ENCODE measurements at regions not wholly inside any gene's neighbourhood (a gene's known extent, or its start where the extent isn't known, plus 50 kb on each side); places are given as distances from the start of the nearest gene placed in this dataset.
"Not testable (repeated sequence)": the region's sequence is repeated elsewhere in the genome, so short reads cannot be mapped to it uniquely, and the experiment has no call there.

DNA sequence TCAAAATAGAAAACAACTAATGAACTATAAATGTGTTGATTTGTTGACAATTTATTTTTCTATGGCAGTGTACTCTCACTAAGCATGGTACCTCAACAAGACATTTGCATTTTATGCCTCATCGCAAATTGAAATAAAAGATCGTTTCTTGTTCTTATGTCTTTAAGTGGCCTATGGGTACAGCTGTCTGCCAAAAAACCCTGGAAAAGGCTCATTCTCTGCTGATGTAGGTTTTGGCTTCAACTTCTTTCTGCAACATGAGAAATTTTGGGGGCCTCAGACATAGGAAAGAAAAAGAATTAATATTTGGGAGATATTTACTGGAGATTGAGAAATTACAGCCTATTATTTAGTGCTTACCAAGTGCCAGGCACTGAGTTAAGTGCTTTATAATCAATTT, 205.1 kb upstream of the DPP10 start:
- no peak for DNase-seq (ENCODE audit: low read depth, low spot score)
- H3K27ac ChIP-seq, result no peak overlapping the region

DNA sequence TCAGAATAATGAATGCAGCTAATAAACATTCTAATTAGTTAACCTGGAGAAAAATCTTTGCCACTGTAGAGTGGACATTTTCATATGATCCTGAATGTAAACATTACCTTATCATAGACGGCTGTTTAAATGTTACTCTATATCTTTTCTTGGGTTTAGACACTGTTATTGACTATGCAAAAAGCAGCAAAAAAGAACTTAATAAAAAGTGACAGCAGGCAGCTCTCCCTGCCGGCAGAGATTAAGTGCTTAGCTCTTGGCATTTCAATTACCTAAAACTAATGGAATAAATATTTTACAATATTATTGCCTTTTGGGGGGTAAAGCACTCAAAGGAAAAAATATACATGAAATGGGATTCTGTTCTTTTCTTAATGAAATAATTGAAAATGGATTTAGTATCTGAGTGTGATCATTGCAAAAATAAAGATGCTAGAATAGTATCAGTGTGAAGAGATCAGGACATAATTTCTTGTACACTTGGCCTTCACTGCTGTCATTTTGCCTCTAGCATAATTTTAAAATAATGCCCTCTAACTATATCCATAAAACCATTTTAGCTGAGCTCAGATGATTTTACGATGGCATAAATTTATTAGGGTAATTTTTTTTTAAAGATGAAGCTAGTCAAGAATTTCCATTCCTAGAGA, 203.4 kb upstream of the DPP10 start:
- DNase-seq (ENCODE audit: low read depth, low spot score), result no peak
- H3K27ac ChIP-seq, result no peak overlapping the region

DNA sequence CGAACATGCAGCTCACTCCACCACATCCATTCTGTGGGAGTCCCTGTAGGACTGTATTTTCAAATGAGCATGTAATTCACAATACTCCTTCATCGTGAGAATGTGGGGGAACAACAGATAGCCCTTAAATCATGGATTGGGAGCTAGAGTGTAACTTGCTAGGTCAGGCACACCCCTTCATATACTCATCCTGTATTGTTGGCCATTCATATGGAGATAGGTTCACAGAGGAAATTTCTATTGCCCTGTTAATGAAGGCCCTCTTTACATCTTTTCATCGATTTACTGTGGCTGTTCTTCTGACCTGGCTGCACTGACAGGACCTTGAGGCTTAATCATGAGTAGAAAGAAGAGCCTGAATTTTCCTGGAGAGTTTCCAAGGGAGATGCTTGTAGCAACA, 193.8 kb upstream of the DPP10 start:
- no peak for DNase-seq (ENCODE audit: low read depth, low spot score)
- H3K27ac ChIP-seq, result no peak overlapping the region

DNA sequence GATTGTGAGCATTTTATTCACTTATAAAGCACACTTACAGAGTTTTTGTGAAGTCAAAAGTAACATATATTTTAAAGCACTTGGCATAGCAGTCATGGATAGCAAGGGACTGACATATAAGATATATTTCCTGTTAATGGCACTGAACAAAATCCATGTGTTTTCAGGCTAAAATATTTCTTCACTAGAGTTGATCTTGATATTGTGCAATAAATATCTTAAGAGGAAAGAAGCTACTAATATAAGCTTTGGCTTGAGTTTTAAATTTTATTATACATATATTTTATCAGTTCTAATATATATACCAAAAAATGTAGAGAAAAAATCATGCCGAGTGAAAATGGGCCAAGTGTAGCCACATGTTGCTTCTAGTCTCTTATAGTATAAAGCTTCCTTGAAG, 189.7 kb upstream of the DPP10 start:
- no peak overlapping the region for H3K27ac ChIP-seq

DNA sequence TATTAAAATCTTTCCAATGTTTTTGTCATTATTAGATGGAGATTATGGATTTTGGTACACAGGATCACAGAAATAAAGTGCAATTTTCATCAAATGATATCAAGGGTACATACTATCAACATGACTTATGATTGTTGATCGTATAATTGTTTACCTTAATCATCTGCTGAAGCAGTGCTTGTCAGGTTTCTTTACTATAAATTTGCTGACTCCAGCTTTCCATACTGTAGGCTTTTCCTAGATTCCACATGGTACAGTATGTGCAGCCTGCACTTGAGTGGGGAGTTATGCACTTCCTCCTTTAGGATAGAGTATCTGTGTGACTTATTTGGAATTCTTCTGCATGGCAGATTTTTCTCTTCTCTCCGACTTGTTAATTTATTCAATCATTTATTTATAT, 187.6 kb upstream of the DPP10 start:
- no peak overlapping the region for H3K27ac ChIP-seq
- no peak for DNase-seq (ENCODE audit: low read depth, low spot score)

More for the DNA sequence above, 189.7 kb upstream of the DPP10 start:
- DNase-seq (ENCODE audit: low read depth, low spot score), result no peak

DNA sequence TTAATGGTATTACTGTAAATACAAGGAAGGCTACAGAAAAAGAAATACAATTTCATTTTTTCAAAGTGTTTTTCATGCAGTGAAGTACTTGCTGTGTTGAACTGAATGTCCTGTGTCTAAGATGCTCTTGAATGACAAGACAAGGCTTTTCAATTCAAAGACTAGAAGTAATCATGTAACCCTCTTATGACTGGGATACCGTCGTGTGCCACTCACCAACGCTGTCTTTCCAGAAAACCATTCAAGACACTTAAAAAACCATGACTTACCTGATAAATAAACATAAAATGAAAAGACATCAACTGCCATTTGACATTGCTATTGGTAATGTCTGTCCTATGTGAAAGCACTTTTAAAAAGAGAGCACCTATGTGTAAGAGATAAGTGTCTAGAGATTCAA, 183.1 kb upstream of the DPP10 start:
- H3K27ac ChIP-seq, result no peak overlapping the region
- no peak for DNase-seq (ENCODE audit: low read depth, low spot score)

DNA sequence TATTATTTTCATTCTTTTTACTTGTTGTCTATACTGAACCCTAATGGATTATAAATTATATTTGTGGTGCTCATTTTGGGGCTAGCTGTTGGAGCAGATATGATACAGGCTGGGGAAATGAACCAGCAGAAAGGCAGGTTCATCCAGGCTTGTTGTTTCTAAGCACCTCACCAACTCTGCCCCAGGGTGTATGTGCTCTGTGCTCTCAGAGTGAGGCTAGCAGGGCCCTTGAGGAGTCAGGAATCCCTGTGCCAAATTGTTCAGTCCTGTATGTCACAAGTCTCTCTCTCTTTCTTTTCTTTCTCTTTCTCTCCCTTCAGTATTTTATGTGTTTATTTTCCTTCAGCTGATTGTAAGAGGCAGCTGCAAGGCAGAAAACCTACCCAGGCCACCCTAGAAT, 181.1 kb upstream of the DPP10 start:
- no peak for DNase-seq (ENCODE audit: low read depth, low spot score)
- no peak overlapping the region for H3K27ac ChIP-seq

DNA sequence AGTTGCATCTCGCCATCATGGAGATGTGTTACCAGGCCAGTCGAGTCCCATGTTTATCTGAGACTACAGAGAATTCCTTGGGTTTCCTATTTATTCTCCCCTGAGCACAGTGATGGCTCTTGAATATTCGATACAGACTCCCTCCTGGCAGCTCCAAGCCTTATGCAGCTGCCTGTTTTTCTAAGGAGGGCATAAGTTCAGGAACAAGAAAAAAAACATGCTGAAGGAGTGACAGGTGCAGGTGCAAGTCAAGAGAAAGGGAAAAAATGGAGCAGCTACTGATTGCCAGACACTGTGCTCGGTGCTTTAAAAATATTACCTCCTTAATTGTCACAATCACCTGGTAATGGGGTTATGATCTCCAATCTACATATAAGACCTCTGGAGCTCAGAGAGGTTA, 177.2 kb upstream of the DPP10 start:
- H3K27ac ChIP-seq, result no peak overlapping the region
- DNase-seq (ENCODE audit: low read depth, low spot score), result no peak

DNA sequence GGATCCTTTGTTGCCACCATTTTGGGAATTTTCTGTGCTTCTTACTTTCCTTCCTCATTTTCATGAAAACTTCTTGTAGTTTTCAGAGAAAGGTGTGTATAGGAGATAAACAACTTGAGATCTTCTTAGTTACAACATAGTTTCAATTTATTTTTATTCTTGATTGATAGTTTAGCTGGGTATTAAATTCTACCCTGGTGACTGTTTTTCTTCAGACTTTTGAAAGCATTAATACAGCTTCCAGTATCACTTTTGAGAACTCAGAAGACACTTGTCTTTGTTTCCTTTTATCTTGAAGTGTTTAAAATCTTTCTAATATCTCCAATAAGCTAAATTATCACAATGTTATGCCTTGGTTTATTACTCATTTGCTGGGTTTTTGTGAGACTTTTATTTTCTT, 167.5 kb upstream of the DPP10 start:
- no peak overlapping the region for H3K27ac ChIP-seq
- no peak for DNase-seq (ENCODE audit: low read depth, low spot score)

DNA sequence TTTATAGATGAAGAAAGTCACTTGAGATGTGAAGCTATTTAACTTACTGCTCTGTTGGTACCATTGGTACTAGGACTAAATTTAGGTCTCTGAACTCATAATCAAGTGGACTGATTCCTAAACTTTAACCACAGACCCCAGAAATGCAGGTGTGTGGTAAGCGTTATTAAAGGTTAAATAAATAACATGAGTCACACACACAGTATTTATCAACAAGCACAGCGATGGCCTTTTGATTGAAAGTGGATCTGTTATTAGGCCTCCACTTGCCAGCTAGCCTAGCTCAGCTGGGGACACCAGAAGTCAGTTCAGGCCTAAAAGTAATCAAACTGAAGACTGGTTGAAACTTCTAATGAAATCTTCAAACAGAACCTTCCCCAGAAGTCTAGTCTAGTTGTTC, 161.3 kb upstream of the DPP10 start:
- no peak overlapping the region for H3K27ac ChIP-seq
- DNase-seq (ENCODE audit: low read depth, low spot score), result no peak

DNA sequence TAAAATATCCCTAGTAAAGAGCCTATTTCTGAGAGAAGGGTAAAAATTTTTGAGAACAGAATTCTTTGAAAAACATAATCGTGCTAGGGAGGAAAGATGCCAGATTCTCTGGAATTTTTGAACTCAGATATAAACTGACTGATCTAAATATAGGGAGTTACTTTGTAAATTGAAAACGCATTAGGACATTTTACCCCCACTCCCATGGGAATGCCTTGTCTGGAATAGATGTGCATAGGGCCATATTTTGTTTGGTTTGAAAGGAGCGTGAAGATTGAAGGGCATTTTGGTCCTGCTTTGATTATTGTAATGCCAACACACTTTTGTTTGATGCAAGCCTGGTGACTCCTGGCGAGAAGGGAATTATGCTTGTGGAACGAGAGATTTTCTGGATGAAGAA, 158.7 kb upstream of the DPP10 start:
- no peak for DNase-seq (ENCODE audit: low read depth, low spot score)

DNA sequence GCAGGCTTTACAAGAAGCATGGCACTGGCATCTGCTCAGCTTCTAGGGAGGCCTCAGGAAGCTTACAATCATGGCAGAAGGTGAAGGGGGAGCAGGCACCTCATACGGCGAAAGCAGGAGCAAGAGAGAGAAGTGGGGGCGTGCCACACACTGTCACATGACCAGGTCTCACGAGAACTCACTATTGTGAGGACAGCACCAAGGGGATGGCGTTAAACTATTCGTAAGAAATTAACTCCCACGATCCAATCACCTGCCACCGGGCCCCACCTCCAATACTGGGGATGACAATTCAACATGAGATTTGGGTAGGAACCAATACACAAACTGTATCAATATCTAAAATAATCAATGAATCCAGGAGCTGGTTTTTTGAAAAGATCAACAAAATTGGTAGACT, 156.0 kb upstream of the DPP10 start:
- no peak for DNase-seq (ENCODE audit: low read depth, low spot score)
- no peak overlapping the region for H3K27ac ChIP-seq

More for the DNA sequence above, 158.7 kb upstream of the DPP10 start:
- no peak overlapping the region for H3K27ac ChIP-seq

DNA sequence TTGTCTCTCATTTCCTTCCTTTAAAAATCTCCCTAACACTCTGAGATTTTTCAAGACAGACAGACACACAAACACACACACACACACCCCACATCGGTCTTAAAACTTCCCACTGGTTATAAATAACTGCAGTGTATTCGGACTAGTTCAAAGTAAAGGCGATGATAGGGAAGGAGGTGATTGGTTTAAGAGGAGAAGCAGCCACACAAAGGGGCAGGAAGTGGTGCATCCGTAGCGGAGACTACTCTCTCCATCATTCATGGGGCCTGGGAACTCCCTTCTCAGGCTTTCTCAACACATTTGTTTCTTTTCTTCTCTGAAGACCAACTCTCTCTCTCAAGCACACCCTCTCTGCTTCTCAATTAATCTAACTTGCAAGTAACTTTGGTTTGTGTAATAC, 149.1 kb upstream of the DPP10 start:
- DNase-seq (ENCODE audit: low read depth, low spot score), result no peak

DNA sequence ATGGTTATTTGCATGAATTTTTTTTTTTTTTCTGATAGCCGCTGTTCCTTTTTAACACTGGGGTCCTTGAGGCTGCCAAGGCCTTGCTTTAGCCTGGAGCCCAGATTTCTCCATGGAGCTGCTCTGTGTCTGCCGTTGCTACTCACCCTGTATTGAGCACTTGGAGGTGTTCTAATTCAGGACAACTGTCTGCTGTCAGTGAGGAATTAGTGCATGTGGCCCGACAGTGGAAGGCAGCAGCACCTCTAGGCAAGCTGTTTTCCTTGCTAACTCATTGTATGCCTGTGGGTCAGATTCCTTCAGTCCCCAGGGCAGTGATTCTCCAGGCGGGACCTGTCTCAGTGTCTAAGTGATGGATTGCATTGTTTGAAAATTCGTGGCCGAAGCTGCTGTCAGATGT, 147.7 kb upstream of the DPP10 start:
- no peak for DNase-seq (ENCODE audit: low read depth, low spot score)
- no peak overlapping the region for H3K27ac ChIP-seq

More for the DNA sequence above, 149.1 kb upstream of the DPP10 start:
- no peak overlapping the region for H3K27ac ChIP-seq

DNA sequence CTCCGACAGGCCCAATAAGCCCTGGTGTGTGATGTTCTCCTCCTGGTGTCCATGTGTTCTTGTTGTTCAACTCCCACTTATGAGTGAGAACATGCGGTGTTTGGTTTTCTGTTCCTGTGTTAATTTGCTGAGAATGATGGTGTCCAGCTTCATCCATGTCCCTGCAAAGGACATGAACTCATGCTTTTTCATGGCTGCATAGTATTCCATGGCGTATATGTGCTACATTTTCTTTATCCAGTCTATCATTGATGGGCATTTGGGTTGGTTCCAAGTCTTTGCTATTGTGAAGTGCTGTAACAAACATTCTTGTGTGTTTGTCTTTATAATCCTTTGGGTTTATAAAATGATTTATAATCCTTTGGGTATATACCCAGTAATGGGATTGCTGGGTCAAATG, 142.1 kb upstream of the DPP10 start:
- not testable (repeated sequence) for H3K27ac ChIP-seq

DNA sequence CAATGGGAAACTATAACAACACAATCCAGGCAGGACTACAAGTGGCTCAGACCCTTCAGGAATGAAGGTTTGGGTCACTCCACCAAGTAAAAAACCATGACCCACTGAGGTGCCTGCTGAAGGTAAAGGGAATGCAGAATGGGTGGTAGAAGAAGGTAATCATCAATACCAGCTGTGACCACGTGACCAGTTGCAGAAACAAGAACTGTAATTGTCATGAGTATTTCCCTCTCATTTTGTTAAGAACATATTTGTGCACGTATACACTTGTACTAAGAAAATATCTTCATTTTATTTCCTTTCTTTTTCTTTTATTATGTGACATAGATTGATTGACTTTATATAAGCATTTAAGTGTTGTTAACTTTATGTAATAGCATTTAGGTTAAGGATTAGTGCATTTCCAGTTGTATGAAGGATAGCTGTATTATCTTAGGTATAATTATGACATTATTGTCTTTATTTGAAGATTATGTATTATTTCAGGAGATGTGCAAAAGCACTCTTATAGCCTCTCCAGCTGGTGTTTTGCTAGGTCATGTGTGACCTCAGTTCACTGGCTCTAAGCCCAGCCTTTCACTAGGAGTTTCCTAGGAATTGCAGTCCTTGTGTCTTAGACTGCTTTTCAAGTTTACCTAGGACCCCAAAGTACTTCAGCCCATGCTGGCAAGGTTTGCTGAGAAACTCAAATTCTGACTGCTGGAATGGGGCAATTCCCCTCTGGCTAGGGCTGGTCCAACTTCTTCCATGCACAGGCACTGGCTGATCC, 125.7 kb upstream of the DPP10 start:
- DNase-seq (ENCODE audit: low read depth, low spot score), result no peak
- no peak overlapping the region for H3K27ac ChIP-seq

More for the DNA sequence above, 142.1 kb upstream of the DPP10 start:
- not testable (repeated sequence) for DNase-seq (ENCODE audit: low read depth, low spot score)

DNA sequence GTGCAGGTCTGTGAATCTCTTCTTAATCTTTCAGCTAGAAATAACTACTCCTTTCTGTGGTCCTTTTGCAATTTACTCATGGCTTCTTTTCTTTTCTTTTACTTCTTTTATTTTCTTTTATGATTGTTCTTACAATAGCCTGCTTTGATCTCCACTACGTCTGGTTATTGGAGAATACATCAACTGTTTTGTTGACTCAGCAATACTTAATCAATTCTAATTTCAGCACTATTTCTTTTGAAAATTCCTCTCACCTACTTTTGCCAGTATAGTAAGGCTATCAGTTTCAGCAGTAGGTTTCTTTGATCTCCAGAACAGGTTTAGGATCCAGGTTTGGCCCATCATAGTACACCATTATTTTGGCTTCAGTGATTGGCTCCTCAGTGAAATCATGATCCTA, 111.8 kb upstream of the DPP10 start:
- no peak overlapping the region for H3K27ac ChIP-seq
- DNase-seq (ENCODE audit: low read depth, low spot score), result no peak

DNA sequence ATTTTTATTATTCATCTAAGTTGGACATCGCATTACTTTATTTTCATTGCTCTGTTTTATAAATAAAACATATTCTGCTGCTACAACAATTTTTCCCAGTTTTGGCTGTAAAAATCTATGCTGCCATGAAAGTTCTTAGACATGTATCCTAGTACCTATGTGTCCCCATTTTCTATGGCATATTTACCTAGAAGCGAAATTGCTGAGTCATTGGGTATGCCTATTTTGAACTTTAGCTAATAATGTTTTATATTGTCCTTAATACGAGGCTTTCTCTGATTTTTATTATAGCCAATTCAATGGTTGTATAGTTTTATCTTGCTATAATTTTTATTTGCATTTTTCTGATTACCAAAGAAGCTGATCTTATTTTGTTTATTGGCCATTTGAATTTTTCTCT, 110.5 kb upstream of the DPP10 start:
- H3K27ac ChIP-seq, result no peak overlapping the region
- DNase-seq (ENCODE audit: low read depth, low spot score), result no peak

DNA sequence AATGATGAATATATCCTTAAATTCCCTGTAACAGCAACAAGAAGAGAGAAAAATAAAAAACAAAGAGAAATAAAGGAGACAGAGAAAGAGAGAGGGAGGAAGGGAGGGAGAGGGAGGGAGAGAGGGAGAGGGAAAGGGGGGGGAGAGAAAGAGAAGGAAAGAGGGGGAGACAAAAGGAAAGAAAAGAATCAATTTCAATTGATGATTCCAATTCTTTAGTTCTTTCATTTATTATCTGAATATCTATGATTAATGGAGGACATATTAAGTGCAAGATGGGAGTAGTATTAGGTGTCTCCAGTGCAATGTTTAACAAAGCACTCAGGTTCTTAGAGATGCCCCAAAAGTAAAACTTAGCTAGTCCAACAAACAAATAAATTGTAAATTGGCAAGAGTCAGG, 97.2 kb upstream of the DPP10 start:
- no peak overlapping the region for H3K27ac ChIP-seq
- no peak for DNase-seq (ENCODE audit: low read depth, low spot score)

DNA sequence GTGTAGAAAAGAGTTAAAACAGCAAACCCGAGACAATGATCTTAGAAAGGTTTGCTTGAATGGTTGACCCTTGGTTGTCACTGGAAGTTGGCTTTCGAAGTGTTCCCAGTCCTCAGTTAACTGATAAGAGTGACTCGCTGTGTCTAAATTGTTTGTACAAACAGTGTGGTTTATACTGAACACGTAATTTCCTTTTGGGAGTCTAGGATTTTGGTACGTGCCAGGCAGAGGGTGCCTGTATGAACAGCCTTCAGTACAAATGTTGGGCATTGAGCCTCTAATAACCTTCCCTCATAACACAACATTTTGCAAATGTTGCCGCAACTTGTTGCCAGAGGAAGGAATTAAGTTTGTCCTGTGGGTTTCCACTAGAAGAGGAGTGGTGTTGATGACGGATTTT, 95.8 kb upstream of the DPP10 start:
- no peak overlapping the region for H3K27ac ChIP-seq
- DNase-seq (ENCODE audit: low read depth, low spot score), result no peak

DNA sequence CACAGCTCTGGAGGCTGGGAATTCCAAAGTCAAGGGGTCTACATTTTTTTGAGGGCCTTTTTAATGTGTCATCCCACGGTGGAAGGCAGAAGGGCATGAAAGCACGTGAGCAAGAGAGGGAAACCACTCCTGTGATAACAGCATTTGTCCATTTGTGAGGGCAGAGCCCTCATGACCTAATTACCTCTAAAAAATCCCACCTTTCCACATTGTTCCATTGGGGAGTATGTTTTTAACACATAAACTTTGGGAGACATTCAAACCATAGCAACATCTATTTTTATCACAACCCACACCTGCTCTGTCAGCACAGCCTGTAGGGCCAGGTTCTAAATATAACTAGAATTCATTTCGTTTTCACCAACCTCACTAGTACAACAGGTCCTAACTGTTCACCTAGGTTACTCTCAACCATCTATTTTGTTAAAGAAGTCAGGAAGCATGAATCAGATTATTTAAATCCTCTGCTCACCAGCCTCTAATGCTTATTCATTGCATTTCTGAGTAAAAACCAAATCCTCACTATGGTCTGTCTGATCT, 92.2 kb upstream of the DPP10 start:
- DNase-seq (ENCODE audit: low read depth, low spot score), result no peak
- H3K27ac ChIP-seq, result no peak overlapping the region

DNA sequence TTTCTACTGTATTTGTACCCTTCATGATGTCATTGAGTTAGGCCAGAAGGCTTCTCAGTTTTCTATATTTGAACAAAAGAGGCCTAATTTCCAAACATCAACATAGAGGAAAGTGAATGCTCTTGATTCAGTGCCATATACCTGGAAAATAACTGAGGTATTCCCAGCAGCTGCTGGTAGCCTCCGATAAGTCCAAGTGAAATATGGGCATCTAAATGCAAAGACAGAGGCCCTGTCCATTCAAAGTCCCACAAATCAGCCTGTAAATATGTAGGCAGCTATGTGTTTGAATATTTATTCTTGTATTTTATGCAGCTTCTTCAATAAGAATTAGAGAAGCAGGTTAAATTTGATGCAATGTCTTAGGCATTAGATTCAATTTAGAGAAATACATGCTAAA, 89.5 kb upstream of the DPP10 start:
- DNase-seq (ENCODE audit: low read depth, low spot score), result no peak
- no peak overlapping the region for H3K27ac ChIP-seq
